SU-DHL-6 (cell line): ENCODE measurements at regions not wholly inside any gene's neighbourhood (a gene's known extent, or its start where the extent isn't known, plus 50 kb on each side); places are given as distances from the start of the nearest gene placed in this dataset.

Source experiments
- H2AFZ ChIP-seq: fragments of 200-600 bp; sonication (generic); 2 replicates; pipeline ENCODE4 v1.6.1; 2014; ENCODE audit warnings: low read depth, mild to moderate bottlenecking, moderate library complexity, mixed read lengths, antibody characterized with exemption, low read length; ENCODE audit not compliant: severe bottlenecking
- H3F3A ChIP-seq: fragments of 200-600 bp; shearing (Covaris generic); 2 replicates; pipeline ENCODE4 v1.6.0; 2016; ENCODE audit warnings: antibody characterized with exemption, mild to moderate bottlenecking; ENCODE audit not compliant: insufficient read depth
- H3K27ac ChIP-seq: fragments of 200-600 bp; sonication (generic); 2 replicates; pipeline ENCODE4 v1.5.1; 2016; ENCODE audit warnings: low read depth, mild to moderate bottlenecking, low read length, moderate library complexity, mixed read lengths
- H3K27me3 ChIP-seq: fragments of 200-600 bp; sonication (generic), shearing (Covaris generic); 2 replicates; pipeline ENCODE4 v1.6.0; 2014; ENCODE audit warnings: mild to moderate bottlenecking, low read length
- H3K36me3 ChIP-seq: fragments of 200-600 bp; sonication (generic); 2 replicates; pipeline ENCODE4 v1.6.1; 2014; ENCODE audit warnings: mild to moderate bottlenecking, low read length, mixed read lengths
- H3K4me2 ChIP-seq: fragments of 300-600, 200-600 bp; shearing (Covaris generic), sonication (generic); 2 replicates; pipeline ENCODE4 v1.6.0; 2014; ENCODE audit warnings: low read length, low read depth, mild to moderate bottlenecking; ENCODE audit not compliant: poor library complexity, severe bottlenecking
- H3K4me3 ChIP-seq: fragments of 200-600 bp; sonication (generic); 2 replicates; pipeline ENCODE4 v1.5.1; 2014; ENCODE audit warnings: antibody characterized with exemption, low read length, mild to moderate bottlenecking, mixed read lengths; ENCODE audit not compliant: insufficient read depth, poor library complexity, severe bottlenecking
- H3K79me2 ChIP-seq: fragments of 200-600 bp; sonication (generic); 2 replicates; pipeline ENCODE4 v1.6.1; 2014; ENCODE audit warnings: mild to moderate bottlenecking, low read length, moderate library complexity; ENCODE audit not compliant: insufficient read depth
- H3K9ac ChIP-seq: fragments of 200-600 bp; sonication (generic); 2 replicates; pipeline ENCODE4 v1.7.0; 2014; ENCODE audit warnings: mild to moderate bottlenecking, low read length
- H3K9me2 ChIP-seq: fragments of 200-600 bp; sonication (generic); replicated peaks from 2 replicates; pipeline ENCODE4 v1.6.1; 2014; ENCODE audit warnings: low read length; ENCODE audit not compliant: insufficient read depth
- H3K9me3 ChIP-seq: fragments of 200-600 bp; sonication (generic); 2 replicates; pipeline ENCODE4 v1.6.1; 2014; ENCODE audit warnings: low read length, mixed read lengths; ENCODE audit not compliant: insufficient read depth
- H4K20me1 ChIP-seq: fragments of 200-600 bp; sonication (generic); 2 replicates; pipeline ENCODE4 v1.6.1; 2014; ENCODE audit warnings: low read depth, mild to moderate bottlenecking, antibody characterized with exemption, low read length, moderate library complexity, mixed read lengths
- EZH2phosphoT487 ChIP-seq: fragments of 200-600 bp; sonication (generic), shearing (Covaris generic); conservative IDR thresholded peaks from 2 replicates; pipeline ENCODE4 v1.6.1; 2018; ENCODE audit warnings: mild to moderate bottlenecking, antibody characterized with exemption, low read length, moderate library complexity, mixed read lengths
- TF ChIP-seq, protein P1 (sequence below): fragments of 200-600 bp; sonication (generic); IDR thresholded peaks from one replicate; pipeline ENCODE4 v1.5.1; 2017; ENCODE audit warnings: antibody characterized with exemption, mild to moderate bottlenecking, low read length, moderate library complexity; ENCODE audit not compliant: insufficient read depth, poor library complexity, severe bottlenecking

DNA sequence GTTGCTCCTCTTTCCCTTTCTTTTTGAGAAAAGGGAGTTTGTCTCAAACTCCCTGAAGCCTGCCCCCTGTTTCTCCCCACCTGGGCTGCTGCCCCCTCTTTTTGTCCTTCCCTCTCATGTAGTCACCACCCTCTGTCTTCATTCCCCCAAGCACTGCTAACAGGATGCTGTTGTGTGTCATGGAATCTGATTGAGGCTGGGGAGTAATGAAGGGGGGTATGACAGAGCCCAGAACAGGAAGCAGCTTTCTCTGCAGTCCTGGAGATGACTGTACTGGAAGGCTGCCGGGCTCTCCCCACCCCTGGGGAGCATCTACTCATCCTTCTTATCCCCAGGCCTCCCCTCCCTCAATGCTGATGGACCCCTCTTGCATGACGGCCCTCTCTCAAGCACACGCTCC, 181.6 kb downstream of the ABHD5 start:
- H3K4me2 ChIP-seq: no peak overlapping the region
- H3K79me2 ChIP-seq: no peaks in the 10 kb centered on the region
- no peaks in the 10 kb centered on the region for H3K9me2 ChIP-seq
- no peaks in the 10 kb centered on the region for H3K27me3 ChIP-seq
- H3K9ac ChIP-seq: no peak overlapping the region
- H3F3A ChIP-seq: no peaks in the 10 kb centered on the region
- no peaks in the 10 kb centered on the region for H3K9me3 ChIP-seq
- H2AFZ ChIP-seq: no peak overlapping the region
- no peak overlapping the region for H3K4me3 ChIP-seq
- H3K27ac ChIP-seq: no peak overlapping the region
- H3K36me3 ChIP-seq: no peaks in the 10 kb centered on the region
- H4K20me1 ChIP-seq: no peaks in the 10 kb centered on the region
- TF ChIP-seq, protein P1, sequence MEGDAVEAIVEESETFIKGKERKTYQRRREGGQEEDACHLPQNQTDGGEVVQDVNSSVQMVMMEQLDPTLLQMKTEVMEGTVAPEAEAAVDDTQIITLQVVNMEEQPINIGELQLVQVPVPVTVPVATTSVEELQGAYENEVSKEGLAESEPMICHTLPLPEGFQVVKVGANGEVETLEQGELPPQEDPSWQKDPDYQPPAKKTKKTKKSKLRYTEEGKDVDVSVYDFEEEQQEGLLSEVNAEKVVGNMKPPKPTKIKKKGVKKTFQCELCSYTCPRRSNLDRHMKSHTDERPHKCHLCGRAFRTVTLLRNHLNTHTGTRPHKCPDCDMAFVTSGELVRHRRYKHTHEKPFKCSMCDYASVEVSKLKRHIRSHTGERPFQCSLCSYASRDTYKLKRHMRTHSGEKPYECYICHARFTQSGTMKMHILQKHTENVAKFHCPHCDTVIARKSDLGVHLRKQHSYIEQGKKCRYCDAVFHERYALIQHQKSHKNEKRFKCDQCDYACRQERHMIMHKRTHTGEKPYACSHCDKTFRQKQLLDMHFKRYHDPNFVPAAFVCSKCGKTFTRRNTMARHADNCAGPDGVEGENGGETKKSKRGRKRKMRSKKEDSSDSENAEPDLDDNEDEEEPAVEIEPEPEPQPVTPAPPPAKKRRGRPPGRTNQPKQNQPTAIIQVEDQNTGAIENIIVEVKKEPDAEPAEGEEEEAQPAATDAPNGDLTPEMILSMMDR: no peak
- TF ChIP-seq EZH2phosphoT487: no peak

DNA sequence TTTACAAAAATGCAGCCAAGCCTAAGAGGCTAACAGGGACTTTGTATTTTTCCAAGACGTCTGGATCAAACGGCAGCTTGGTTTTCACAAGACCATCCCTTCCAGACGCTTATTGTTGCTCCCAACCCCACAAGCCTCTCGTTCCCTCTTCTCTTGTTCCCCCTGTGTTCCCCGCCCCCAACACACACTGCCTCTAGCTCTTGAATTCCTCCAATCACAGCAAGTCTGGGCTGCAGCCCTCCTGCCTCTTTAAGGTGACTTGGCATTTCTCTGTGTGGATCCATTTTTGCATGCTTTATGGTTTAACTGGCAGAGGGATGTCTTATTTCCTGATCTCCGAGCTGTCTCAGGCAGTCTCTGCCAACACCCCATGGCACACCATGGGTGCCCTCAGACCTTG, 182.2 kb downstream of the ABHD5 start:
- TF ChIP-seq, protein P1: no peak
- no peak for TF ChIP-seq EZH2phosphoT487
- no peaks in the 10 kb centered on the region for H3K36me3 ChIP-seq
- H2AFZ ChIP-seq: no peak overlapping the region
- no peaks in the 10 kb centered on the region for H3K27me3 ChIP-seq
- H3F3A ChIP-seq: no peaks in the 10 kb centered on the region
- no peaks in the 10 kb centered on the region for H3K9me2 ChIP-seq
- no peaks in the 10 kb centered on the region for H3K9me3 ChIP-seq
- no peaks in the 10 kb centered on the region for H4K20me1 ChIP-seq
- H3K4me2 ChIP-seq: no peak overlapping the region
- no peak overlapping the region for H3K27ac ChIP-seq
- no peak overlapping the region for H3K9ac ChIP-seq
- no peaks in the 10 kb centered on the region for H3K79me2 ChIP-seq
- no peak overlapping the region for H3K4me3 ChIP-seq

DNA sequence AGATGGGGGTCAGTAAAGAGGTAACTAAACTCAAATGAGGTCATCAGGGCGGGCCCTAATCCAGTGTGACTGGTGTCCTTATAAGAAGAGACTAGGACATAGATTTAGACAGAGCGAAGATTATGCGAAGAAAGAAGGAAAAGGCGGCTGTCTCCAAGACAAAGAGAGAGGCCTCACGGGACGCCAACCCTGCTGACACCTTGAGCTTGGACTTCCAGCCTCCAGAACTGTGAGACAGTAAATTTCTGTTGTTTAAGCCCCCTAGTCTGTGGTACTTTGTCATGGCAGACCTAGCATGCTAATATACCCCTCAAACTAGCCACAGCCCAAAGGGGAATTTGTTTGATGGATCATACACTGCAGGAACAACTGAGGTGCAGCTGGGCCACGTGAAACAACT, 183.0 kb downstream of the ABHD5 start:
- Histone ChIP-seq H3K4me3 (no peak overlapping the region), H3K27me3 (no peaks in the 10 kb centered on the region), H3K9me2 (no peaks in the 10 kb centered on the region), H3F3A (no peaks in the 10 kb centered on the region), H3K36me3 (no peaks in the 10 kb centered on the region), H4K20me1 (no peaks in the 10 kb centered on the region), H3K27ac (no peak overlapping the region), H3K9me3 (no peaks in the 10 kb centered on the region), H3K4me2 (no peak overlapping the region), H2AFZ (no peak overlapping the region), H3K79me2 (no peaks in the 10 kb centered on the region), H3K9ac (no peak overlapping the region)
- TF ChIP-seq EZH2phosphoT487: no peak
- TF ChIP-seq, protein P1: no peak

GRCh38 chr3:43874290-43874689, 183.6 kb downstream of the ABHD5 start:
- Histone ChIP-seq H2AFZ (no peak overlapping the region), H3K36me3 (no peaks in the 10 kb centered on the region), H3K27me3 (no peaks in the 10 kb centered on the region), H3K27ac (no peak overlapping the region), H4K20me1 (no peaks in the 10 kb centered on the region), H3F3A (no peaks in the 10 kb centered on the region), H3K9me3 (no peaks in the 10 kb centered on the region), H3K79me2 (no peaks in the 10 kb centered on the region), H3K9ac (no peak overlapping the region), H3K9me2 (no peaks in the 10 kb centered on the region), H3K4me2 (no peak overlapping the region), H3K4me3 (no peak overlapping the region)
- TF ChIP-seq, protein P1: no peak
- no peak for TF ChIP-seq EZH2phosphoT487
